Colonic mucosa (tissue), 4 donors: ENCODE measurements at regions not wholly inside any gene's neighbourhood (a gene's known extent, or its start where the extent isn't known, plus 50 kb on each side); places are given as distances from the start of the nearest gene placed in this dataset.

Experiments used
- DNase-seq: peaks from one replicate; pipeline ENCODE4 v3.0.0-alpha.2; 2020
- H3K27ac ChIP-seq: fragments of 200-600 bp; one replicate; pipeline ENCODE4 v1.8.0; 2021
- H3K27me3 ChIP-seq: fragments of 200-600 bp; one replicate; pipeline ENCODE4 v1.8.0; 2021
- H3K36me3 ChIP-seq: fragments of 200-600 bp; one replicate; pipeline ENCODE4 v1.8.0; 2021
- H3K4me1 ChIP-seq: fragments of 200-600 bp; one replicate; pipeline ENCODE4 v1.8.0; 2021; ENCODE audit warnings: mild to moderate bottlenecking
- H3K4me3 ChIP-seq: fragments of 200-600 bp; one replicate; pipeline ENCODE4 v1.8.0; 2021
- H3K9ac ChIP-seq, 2 donors: one replicate each; pipeline ENCODE4 v1.7.0; 2013; ENCODE audit warnings: control low read depth in 2 of 2, low read depth in 2 of 2, low read length in 2 of 2
- H3K9me3 ChIP-seq: fragments of 200-600 bp; one replicate; pipeline ENCODE4 v1.8.0; 2021
- intact Hi-C: fragments of 100-400 bp; cut with DNase I; formaldehyde crosslinking; loops from one replicate; pipeline ENCODE4 v1.14.1; 2022
- TF ChIP-seq, protein P1 (sequence below): fragments of 200-600 bp; IDR thresholded peaks from one replicate; pipeline ENCODE4 v1.8.0; 2022; ENCODE audit warnings: antibody characterized with exemption, mild to moderate bottlenecking
- donor health status: healthy.
- donor health status: DM: no; HTN: no; CAD: no.
- donor health status: DM: no; HTN: no; CAD: no.

DNA sequence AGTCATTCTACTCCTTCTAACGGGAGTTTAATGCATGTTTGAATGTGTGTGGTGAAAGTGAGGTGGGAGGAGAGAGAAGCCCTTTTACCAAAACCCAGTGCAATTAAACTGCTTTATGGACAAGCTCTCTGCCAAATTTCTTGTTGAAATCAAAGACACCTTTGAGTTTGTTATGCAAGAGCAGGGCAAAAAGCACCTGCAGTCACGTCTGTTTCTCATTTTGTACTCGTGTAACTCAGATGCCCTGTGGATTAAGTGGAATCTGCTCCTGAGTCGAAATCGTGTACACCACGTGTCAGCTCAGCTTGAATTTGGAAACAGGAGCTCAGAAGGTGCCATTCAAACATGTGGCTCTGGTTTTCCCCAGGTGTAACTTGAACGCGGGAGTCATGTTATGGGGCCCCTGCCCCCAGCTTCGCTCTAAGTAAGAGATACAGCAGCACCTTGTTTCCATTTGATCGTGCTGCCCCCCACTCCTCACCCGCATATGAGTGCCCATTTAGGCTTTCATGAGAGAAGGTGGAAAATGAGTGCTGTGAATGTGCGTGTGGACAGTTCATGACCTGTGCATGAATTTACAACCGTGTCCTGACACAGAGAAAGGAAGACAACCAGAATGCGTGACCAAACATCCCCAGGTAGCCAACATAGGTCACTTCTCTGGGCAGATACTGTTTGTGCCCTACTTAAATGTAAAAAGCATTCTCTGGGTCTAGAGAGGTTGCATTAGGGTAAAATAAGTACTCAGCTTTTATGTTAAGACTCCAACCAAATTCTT is 347.0 kb upstream of the SLC30A5 start:
- H3K27me3 ChIP-seq = no peaks in the 10 kb centered on the region
- no peaks in the 10 kb centered on the region for H3K4me1 ChIP-seq
- no peak overlapping the region for H3K27ac ChIP-seq
- DNase-seq = no peak
- no peak overlapping the region for H3K4me3 ChIP-seq
- H3K9ac ChIP-seq = no peak overlapping the region
- intact Hi-C loops = no loop called here
- no peaks in the 10 kb centered on the region for H3K9me3 ChIP-seq
- TF ChIP-seq, protein P1, sequence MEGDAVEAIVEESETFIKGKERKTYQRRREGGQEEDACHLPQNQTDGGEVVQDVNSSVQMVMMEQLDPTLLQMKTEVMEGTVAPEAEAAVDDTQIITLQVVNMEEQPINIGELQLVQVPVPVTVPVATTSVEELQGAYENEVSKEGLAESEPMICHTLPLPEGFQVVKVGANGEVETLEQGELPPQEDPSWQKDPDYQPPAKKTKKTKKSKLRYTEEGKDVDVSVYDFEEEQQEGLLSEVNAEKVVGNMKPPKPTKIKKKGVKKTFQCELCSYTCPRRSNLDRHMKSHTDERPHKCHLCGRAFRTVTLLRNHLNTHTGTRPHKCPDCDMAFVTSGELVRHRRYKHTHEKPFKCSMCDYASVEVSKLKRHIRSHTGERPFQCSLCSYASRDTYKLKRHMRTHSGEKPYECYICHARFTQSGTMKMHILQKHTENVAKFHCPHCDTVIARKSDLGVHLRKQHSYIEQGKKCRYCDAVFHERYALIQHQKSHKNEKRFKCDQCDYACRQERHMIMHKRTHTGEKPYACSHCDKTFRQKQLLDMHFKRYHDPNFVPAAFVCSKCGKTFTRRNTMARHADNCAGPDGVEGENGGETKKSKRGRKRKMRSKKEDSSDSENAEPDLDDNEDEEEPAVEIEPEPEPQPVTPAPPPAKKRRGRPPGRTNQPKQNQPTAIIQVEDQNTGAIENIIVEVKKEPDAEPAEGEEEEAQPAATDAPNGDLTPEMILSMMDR = no peak
- no peaks in the 10 kb centered on the region for H3K36me3 ChIP-seq

DNA sequence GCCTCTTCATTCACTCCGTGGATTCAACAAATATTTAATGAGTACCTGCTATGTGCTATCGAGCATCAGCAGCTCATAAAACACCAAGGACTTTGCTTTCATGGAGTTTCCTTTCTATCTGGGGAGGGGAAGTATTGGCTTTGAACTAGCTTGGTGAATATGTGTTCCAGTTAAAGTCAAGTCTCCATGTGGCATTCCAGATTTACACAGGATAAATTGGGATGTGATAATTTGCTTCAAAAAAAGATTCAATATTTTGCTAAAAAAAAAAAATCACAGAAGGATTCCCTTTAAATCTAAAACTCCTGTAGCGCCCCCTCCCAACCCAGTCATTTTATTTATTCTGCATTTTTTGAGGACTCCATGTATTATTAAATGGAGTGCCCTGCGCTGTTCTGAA is 346.3 kb upstream of the SLC30A5 start:
- H3K27me3 ChIP-seq = no peaks in the 10 kb centered on the region
- no peak overlapping the region for H3K27ac ChIP-seq
- no peak overlapping the region for H3K4me3 ChIP-seq
- H3K9ac ChIP-seq = no peak overlapping the region
- intact Hi-C loops = no loop called here
- H3K36me3 ChIP-seq = no peaks in the 10 kb centered on the region
- TF ChIP-seq, protein P1 = no peak
- DNase-seq = no peak
- H3K9me3 ChIP-seq = no peaks in the 10 kb centered on the region
- H3K4me1 ChIP-seq = no peaks in the 10 kb centered on the region

DNA sequence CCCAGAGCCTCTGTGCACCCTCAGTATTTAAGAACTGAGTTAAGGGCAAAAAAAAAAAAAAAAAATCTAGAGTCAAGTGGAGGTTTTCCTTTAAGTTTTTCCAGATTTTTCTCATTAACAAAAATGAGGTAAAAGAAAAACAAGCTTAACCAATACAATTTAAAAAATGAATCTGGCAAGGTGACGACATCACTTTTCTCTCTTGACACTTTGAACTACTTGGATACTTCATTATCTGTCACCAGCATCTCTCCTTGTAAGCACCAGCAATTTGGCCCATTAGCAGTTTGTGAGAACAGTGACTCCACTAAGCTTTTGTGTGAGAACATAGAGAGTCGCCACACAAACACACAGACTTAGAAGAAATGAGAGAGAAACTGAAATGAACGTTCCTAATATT is 345.7 kb upstream of the SLC30A5 start:
- no peak overlapping the region for H3K27ac ChIP-seq
- H3K4me3 ChIP-seq = no peak overlapping the region
- H3K27me3 ChIP-seq = no peaks in the 10 kb centered on the region
- TF ChIP-seq, protein P1 = no peak
- no peaks in the 10 kb centered on the region for H3K36me3 ChIP-seq
- H3K4me1 ChIP-seq = no peaks in the 10 kb centered on the region
- intact Hi-C loops = no loop called here
- H3K9me3 ChIP-seq = no peaks in the 10 kb centered on the region
- H3K9ac ChIP-seq = no peak overlapping the region
- DNase-seq = no peak

DNA sequence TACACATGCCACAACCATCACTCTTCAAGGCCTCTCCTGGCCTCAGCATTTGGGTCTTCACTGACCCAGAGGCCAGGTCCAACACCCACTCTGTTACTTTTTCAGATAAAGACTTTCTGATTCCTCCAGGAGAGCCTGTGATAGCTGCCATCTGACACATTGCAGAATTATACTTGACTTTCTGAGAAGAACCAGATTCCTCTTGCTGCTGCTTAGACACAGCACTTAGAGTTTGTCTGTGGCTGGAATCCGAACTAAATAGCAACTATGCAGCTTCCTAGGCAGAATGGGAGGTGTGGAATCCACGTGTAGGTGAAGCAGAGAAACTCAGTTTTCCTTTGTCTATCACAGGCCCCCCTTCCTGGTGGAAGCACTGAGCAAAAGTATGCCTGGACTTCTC is 344.7 kb upstream of the SLC30A5 start:
- H3K4me1 ChIP-seq = no peaks in the 10 kb centered on the region
- intact Hi-C loops = no loop called here
- DNase-seq = no peak
- no peaks in the 10 kb centered on the region for H3K9me3 ChIP-seq
- H3K4me3 ChIP-seq = no peak overlapping the region
- TF ChIP-seq, protein P1 = no peak
- no peaks in the 10 kb centered on the region for H3K27me3 ChIP-seq
- H3K36me3 ChIP-seq = no peaks in the 10 kb centered on the region
- H3K9ac ChIP-seq = no peak overlapping the region
- no peak overlapping the region for H3K27ac ChIP-seq

DNA sequence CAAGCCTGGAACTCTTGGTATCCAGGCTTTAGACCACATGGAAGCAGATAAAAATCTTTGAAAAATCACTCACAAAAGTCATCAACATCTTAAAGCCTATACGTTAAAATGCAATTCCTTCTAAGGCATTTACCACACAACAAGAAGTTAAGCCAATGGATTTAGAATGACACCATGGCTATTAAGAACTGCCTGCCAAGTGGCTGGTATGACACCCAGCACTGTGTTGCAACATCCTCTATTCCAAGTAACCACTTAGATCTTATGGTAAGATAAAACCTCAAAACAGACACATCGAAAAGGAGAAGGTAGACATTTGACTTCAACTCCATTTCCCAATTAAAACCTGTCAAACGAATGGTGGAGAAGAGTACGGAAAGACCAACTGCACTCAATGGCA is 344.2 kb upstream of the SLC30A5 start:
- no peaks in the 10 kb centered on the region for H3K9me3 ChIP-seq
- TF ChIP-seq, protein P1 = no peak
- no peaks in the 10 kb centered on the region for H3K36me3 ChIP-seq
- no peak for DNase-seq
- H3K4me1 ChIP-seq = no peaks in the 10 kb centered on the region
- intact Hi-C loops = no loop called here
- H3K27me3 ChIP-seq = no peaks in the 10 kb centered on the region
- H3K27ac ChIP-seq = no peak overlapping the region
- H3K9ac ChIP-seq = no peak overlapping the region
- no peak overlapping the region for H3K4me3 ChIP-seq
